ENCODE measurements at regions not wholly inside any gene's neighbourhood (a gene's known extent, or its start where the extent isn't known, plus 50 kb on each side); places are given as distances from the start of the nearest gene placed in this dataset.
"Not testable (repeated sequence)": the region's sequence is repeated elsewhere in the genome, so short reads cannot be mapped to it uniquely, and the experiment has no call there.

DNA sequence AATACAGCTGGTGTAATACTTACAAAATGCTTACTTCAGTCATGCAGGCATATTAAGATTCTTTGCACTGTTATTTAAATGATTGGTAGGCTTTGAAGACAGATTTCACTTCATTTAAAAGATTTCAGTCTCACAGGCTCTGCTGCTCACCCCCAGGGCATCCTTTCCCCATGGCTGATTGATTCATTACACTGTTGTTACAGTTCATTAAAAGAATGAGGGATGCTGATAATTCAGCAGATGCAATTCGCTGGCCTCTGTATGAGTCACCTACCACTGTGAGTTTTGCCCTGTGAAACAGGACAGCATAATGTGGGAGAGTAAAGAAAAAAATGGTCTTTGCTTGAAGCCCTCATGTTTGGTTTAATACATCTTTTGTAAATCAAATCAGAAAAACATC is 246.9 kb downstream of the CYLC2 start:
- peak; percentile 60 for DNase-seq (ENCODE audit: low spot score)

- no peak for DNase-seq (ENCODE audit: low spot score)
These were observed 247.4 kb downstream of the CYLC2 start for GRCh38 chr9:103242486-103242885.

DNA sequence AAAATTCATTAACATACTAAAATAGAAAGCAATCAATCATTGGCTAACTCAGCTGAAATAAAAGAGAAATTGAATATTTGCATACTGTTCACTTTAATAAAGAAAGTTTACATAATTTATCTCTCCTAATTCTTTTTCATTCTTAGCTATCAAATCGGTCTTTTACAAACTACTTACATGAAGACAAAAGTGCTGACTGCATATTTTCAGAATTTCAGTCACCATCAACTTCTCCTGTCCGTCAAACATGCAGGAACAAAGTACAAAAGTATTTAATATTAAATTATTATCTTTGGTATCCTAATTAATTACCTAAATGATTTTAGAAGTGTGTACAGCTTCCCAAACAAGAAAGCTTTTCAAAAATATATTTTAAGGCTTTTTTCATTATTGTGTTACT is 248.4 kb downstream of the CYLC2 start:
- DNase-seq (ENCODE audit: low spot score) = no peak

DNA sequence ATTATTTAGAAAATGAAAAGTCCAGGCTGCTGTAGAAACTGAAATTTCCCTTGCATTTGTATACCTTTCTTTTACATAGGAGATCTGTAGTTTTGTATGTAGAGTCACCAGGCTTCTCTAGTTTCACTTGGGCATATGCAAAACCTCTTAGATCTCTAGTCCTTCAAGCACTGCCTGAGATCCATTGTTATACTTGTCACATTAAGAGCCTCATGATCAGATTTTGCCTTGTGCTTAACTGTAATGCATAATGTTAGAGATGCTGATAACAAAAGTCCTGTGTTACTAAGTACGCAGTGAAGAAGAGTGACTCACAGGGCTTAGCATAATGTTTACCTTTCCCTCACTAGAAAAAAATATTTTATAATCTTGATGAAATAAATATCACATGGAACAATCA is 250.2 kb downstream of the CYLC2 start:
- DNase-seq (ENCODE audit: low spot score) = peak; percentile 45

- no peak for DNase-seq (ENCODE audit: low spot score)
These were observed 266.8 kb downstream of the CYLC2 start for GRCh38 chr9:103261951-103262350.

- DNase-seq (ENCODE audit: low spot score) = no peak
These were observed 270.9 kb downstream of the CYLC2 start for GRCh38 chr9:103266064-103266463.

GRCh38 chr9:103277240-103277639 is 282.1 kb downstream of the CYLC2 start:
- no peak for DNase-seq (ENCODE audit: low spot score)

GRCh38 chr9:103281126-103281525 is 286.0 kb downstream of the CYLC2 start:
- no peak for DNase-seq (ENCODE audit: low spot score)

DNA sequence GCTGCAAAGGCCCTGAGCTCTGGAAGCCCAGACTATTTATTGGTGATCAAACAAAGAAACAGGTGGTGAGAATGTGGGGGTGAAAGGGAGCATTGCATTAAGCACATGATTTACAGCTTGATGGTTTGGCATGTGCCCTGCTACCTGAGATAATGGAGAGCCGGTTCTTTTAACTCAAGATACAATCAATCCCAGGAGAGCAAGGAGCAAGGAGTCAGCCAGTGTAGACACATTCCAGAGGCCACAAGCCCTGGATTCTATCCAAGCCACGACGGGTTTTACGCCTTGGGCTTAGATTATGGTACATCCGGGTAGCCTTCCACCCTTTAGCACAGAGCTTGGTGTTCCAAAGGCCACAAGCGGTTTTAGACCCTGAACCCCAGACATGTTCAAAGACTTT is 292.2 kb downstream of the CYLC2 start:
- DNase-seq (ENCODE audit: low spot score) = no peak

- no peak for DNase-seq (ENCODE audit: low spot score)
These were observed 301.1 kb downstream of the CYLC2 start for GRCh38 chr9:103296189-103296588.

DNA sequence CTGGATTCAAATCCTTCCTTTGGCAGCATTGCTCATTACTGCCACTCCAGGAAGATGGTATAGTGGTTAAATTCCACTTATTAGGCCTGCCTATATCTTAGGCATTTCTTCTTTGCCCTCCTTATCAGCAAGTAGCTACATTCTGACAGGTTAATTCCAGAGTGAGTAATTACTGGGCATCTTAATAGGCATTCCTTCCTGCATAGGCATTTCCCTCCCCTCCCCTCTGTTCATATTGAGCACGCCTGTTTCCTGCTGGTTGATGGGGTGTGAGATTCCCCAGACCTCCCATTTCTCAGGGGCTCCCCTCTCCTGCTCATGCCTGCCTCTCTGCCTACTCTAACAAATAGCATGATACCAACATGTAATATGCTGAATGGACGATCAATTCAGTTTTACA is 305.9 kb downstream of the CYLC2 start:
- peak; percentile 76 for DNase-seq (ENCODE audit: low spot score)

- DNase-seq (ENCODE audit: low spot score) = no peak
These were observed 309.7 kb downstream of the CYLC2 start for GRCh38 chr9:103304797-103305196.

GRCh38 chr9:103319979-103320378 is 324.8 kb downstream of the CYLC2 start:
- DNase-seq (ENCODE audit: low spot score) = peak; percentile 5

- no peak for DNase-seq (ENCODE audit: low spot score)
These were observed 328.6 kb downstream of the CYLC2 start for GRCh38 chr9:103323699-103324098.

DNA sequence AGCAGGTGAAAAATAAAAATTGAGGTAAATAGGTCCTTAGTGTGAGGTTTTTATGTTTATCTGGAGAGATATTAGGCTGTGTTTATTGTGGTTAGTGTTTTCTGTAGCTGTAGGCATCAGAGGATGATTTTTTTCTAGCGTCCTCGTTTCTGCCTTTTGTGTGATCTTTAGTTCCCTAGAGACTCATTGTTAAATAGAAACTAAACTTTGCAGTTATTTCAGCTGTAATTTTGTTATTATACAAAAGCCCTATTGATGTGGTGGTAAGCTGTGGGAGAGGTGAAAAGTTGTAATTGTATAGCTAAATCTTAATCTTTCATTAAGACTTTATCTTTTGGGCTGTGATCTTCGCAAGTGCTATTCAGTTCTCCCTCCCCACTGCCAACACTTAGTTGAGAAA is 340.3 kb downstream of the CYLC2 start:
- DNase-seq (ENCODE audit: low spot score) = no peak

DNA sequence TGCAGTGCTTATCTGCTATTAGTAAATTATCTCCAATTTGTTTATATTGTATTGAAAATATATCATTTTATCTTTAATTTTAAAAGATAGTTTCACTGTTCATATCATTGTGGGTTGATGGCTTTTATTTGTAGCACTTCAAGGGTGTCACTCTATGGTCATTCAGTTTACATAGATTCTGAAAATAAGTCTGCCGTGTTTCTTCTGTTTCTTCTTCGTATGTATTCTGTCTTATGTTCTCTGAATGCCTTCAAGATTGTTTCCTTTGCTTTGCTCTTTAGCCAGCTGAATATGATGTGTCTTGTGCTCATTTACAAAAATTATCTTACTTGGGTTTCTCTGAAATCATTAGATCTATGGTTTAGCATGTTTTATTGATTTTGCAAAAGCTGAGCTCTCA is 359.9 kb downstream of the CYLC2 start:
- peak; percentile 16 for DNase-seq (ENCODE audit: low spot score)

- not testable (repeated sequence) for DNase-seq (ENCODE audit: low spot score)
These were observed 362.8 kb downstream of the CYLC2 start for GRCh38 chr9:103357980-103358379.

- DNase-seq (ENCODE audit: low spot score) = no peak
These were observed 366.8 kb downstream of the CYLC2 start for GRCh38 chr9:103361906-103362305.

DNA sequence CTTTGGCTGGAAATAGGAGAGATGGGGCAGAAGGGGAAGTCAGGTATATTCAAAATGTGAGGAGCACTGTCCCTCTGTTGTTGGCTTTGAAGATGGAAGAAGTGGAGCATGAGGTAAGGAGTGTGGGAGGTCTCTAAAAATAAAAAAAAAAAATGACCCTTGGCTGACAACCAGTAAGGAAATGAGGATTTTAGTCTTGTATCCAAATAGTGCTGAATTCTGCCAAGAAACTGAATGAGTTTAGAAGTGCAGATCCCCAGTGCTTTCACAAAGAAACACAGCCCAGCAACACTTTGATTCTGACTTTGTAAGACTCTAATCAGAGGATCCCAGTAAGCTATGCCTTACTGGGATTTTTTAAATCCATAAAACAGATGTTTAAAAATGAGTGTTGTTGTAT is 367.9 kb downstream of the CYLC2 start:
- DNase-seq (ENCODE audit: low spot score) = no peak

GRCh38 chr9:103364753-103365152 is 369.6 kb downstream of the CYLC2 start:
- peak; percentile 88 for DNase-seq (ENCODE audit: low spot score)

DNA sequence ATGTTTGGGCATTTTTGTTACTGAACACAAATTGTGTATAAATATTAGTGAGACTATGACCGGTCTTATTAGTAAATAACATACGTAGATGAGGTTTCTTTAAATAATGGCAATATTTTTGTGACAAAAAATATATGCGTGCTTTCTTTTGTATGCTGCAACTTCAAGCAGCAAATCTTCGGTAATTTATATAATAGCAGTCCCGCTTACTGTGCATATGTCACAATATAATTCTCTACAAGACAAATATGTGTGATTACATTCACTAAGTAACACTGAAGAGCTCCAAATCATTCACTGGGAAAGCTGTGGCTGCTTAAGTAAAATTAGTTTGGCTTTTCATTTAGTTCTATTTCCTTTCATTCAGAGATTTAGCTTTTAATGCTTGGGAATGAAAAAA is 376.0 kb downstream of the CYLC2 start:
- DNase-seq (ENCODE audit: low spot score) = no peak

DNA sequence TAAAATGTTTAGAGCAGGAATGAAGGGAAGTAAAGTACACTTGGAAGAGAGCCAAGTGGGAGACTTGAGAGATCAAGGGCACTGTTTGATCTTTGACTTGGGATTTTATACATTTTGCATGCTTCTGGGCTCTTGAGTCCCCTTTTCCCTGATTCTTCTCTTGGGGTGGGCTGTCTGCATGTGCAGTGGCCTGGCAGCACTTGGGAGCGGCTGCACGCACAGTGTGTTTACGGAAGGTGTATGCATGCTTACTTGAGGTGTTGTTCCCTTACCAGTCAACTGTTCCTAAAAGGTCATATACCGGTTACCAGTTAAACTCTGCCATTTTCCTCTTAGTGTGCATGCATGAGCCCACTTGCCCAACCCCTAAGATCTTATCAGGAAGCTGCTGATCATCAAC is 377.7 kb downstream of the CYLC2 start:
- DNase-seq (ENCODE audit: low spot score) = no peak

- no peak for DNase-seq (ENCODE audit: low spot score)
These were observed 382.5 kb downstream of the CYLC2 start for GRCh38 chr9:103377667-103378066.

DNA sequence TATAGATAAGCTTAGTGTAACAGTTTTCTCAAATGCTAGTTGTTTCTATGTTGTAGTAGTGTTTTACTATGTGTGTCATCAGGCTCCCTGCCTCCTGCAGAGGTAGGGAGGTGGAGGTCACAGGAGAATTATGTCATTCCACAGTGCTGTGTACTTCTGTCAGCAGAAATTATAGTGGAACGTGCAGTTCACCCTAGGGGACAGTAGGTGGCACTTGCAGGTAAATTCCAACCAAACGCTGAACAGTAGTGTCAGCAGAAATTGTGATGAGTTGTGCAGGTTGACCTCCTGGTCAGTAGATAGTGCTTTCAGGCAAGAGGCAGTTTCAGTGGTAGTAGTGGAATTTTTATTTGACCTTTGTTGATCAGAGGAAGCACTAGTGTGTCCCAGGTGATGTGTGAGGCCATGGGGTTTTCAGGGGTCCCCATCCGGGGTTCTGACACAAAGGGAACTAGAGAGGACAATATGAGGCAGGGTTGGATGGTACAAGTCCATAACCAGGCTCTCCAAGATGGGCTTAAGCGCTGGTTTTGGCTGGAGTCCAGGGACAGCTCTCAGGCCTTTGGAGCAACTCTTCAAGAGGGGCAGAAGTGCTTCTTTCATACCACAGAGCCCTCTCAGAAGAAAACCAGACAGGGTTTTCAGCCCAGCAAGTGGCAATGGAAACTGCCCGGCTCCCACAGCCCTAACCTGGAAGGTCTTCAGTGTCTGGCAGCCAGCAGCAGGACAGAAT is 402.9 kb downstream of the CYLC2 start:
- peak; percentile 69 for DNase-seq (ENCODE audit: low spot score)
